ENCODE measurements at regions not wholly inside any gene's neighbourhood (a gene's known extent, or its start where the extent isn't known, plus 50 kb on each side); places are given as distances from the start of the nearest gene placed in this dataset.

GRCh38 chr17:79325709-79326430 lies 251.2 kb downstream of the ENGASE start:
- H3K36me3 ChIP-seq (ENCODE audit: control insufficient read depth in 1 of 2, insufficient read depth in 2 of 2, low read length in 2 of 2), result no peaks in the 10 kb centered on the region
- no peaks in the 10 kb centered on the region for H3K9me3 ChIP-seq (ENCODE audit: control insufficient read depth in 1 of 2, insufficient read depth in 1 of 2, low read depth in 1 of 2, low read length in 2 of 2)
- H3K27me3 ChIP-seq (ENCODE audit: insufficient read depth, low read length), result peaks cover 99% of the 10 kb centered on the region
- POLR2A ChIA-PET, result no interaction called here
- no peaks in the 10 kb centered on the region for H3K79me2 ChIP-seq (ENCODE audit: insufficient read depth, low read length)
- no peaks in the 10 kb centered on the region for H3K9me2 ChIP-seq (ENCODE audit: insufficient read depth)
- intact Hi-C loops (cut with micrococcal nuclease), result no loop called here
- ATAC-seq, result no peak
- H2AFZ ChIP-seq (ENCODE audit: low read depth, low read length, poor library complexity, severe bottlenecking), result no peak overlapping the region
- no TSS peak for BruUV-seq (replicated peaks)
- no peaks in the 10 kb centered on the region for H4K20me1 ChIP-seq (ENCODE audit: insufficient read depth)
- RAD21 ChIA-PET (ENCODE audit: low non-redundant PET in 1 of 2, low total read pairs in 2 of 2, uncharacterized antibody in 2 of 2, unreplicated experiment in 2 of 2), result no interaction called here
- no peak overlapping the region for H3K27ac ChIP-seq (ENCODE audit: low read depth, low read length)
- DNase-seq (ENCODE audit: low read depth, low spot score), result no peak
- H3K4me3 ChIP-seq (replicated peaks in 1 of 2; ENCODE audit: low read depth in 1 of 2, low read length in 2 of 2), result no peak overlapping the region
- no peak overlapping the region for H3K4me2 ChIP-seq (ENCODE audit: low read length)
- no peaks in the 10 kb centered on the region for H3K4me1 ChIP-seq (ENCODE audit: control insufficient read depth in 1 of 2, insufficient read depth in 2 of 2, low read length in 2 of 2)
- CTCF ChIA-PET, result interaction anchor here (0.6 to 0.8 kb wide), 2 partner anchors 68 to 93 kb away, joined by 3 to 4 read pairs; no protein-coding TSS in a partner anchor
- TF ChIP-seq, protein P1, sequence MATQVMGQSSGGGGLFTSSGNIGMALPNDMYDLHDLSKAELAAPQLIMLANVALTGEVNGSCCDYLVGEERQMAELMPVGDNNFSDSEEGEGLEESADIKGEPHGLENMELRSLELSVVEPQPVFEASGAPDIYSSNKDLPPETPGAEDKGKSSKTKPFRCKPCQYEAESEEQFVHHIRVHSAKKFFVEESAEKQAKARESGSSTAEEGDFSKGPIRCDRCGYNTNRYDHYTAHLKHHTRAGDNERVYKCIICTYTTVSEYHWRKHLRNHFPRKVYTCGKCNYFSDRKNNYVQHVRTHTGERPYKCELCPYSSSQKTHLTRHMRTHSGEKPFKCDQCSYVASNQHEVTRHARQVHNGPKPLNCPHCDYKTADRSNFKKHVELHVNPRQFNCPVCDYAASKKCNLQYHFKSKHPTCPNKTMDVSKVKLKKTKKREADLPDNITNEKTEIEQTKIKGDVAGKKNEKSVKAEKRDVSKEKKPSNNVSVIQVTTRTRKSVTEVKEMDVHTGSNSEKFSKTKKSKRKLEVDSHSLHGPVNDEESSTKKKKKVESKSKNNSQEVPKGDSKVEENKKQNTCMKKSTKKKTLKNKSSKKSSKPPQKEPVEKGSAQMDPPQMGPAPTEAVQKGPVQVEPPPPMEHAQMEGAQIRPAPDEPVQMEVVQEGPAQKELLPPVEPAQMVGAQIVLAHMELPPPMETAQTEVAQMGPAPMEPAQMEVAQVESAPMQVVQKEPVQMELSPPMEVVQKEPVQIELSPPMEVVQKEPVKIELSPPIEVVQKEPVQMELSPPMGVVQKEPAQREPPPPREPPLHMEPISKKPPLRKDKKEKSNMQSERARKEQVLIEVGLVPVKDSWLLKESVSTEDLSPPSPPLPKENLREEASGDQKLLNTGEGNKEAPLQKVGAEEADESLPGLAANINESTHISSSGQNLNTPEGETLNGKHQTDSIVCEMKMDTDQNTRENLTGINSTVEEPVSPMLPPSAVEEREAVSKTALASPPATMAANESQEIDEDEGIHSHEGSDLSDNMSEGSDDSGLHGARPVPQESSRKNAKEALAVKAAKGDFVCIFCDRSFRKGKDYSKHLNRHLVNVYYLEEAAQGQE (IDR thresholded peaks at IDR 0.05; ENCODE audit: low read depth), result peak; percentile 82
- TF ChIP-seq EZH2 (IDR thresholded peaks at IDR 0.05), result 0 out of 2 replicates have a peak, but pooled peaks have one; percentile 34
- no peak for TF ChIP-seq TCF7L2 (IDR thresholded peaks at IDR 0.05; ENCODE audit: borderline replicate concordance, extremely low read depth, insufficient read depth, insufficient read length)
- TF ChIP-seq CEBPB (IDR thresholded peaks at IDR 0.05; ENCODE audit: low read depth), result no peak
- TF ChIP-seq MAX (IDR thresholded peaks at IDR 0.05), result no peak
- no peak for TF ChIP-seq CBX3 (IDR thresholded peaks at IDR 0.05; ENCODE audit: low read depth)
- no peak overlapping the region for H3K9ac ChIP-seq (ENCODE audit: low read length)
